OCI-LY3 (cell line): ENCODE measurements at regions not wholly inside any gene's neighbourhood (a gene's known extent, or its start where the extent isn't known, plus 50 kb on each side); places are given as distances from the start of the nearest gene placed in this dataset.

ENCODE experiments used
- CTCF ChIP-seq: fragments of 200-600, 300-600 bp; sonication (generic); IDR thresholded peaks from 2 replicates; pipeline ENCODE4 v1.5.1; 2014; ENCODE audit warnings: antibody characterized with exemption, low read length, low read depth
- EZH2phosphoT487 ChIP-seq: fragments of 200-600 bp; shearing (Covaris generic); IDR thresholded peaks from 2 replicates; pipeline ENCODE4 v1.6.1; 2018; ENCODE audit warnings: antibody characterized with exemption, mixed run types, low read depth

- TF ChIP-seq CTCF (no peak), EZH2phosphoT487 (no peak)
These were observed 64.5 kb upstream of the KLF13 start for GRCh38 chr15:31262143-31262530.
